OCI-LY3 (cell line): ENCODE measurements at regions not wholly inside any gene's neighbourhood (a gene's known extent, or its start where the extent isn't known, plus 50 kb on each side); places are given as distances from the start of the nearest gene placed in this dataset.

Experiments
- CTCF ChIP-seq: fragments of 200-600, 300-600 bp; sonication (generic); IDR thresholded peaks from 2 replicates; pipeline ENCODE4 v1.5.1; 2014; ENCODE audit warnings: antibody characterized with exemption, low read length, low read depth
- EZH2phosphoT487 ChIP-seq: fragments of 200-600 bp; shearing (Covaris generic); IDR thresholded peaks from 2 replicates; pipeline ENCODE4 v1.6.1; 2018; ENCODE audit warnings: antibody characterized with exemption, mixed run types, low read depth

- TF ChIP-seq CTCF: no peak
- no peak for TF ChIP-seq EZH2phosphoT487
Measured at GRCh38 chr9:22650946-22651345, 204.3 kb downstream of the DMRTA1 start.
